ENCODE measurements at regions not wholly inside any gene's neighbourhood (a gene's known extent, or its start where the extent isn't known, plus 50 kb on each side); places are given as distances from the start of the nearest gene placed in this dataset.

- peak; percentile 37 for DNase-seq
These were observed 78.6 kb downstream of the ARF6 start for GRCh38 chr14:49971156-49972130.

GRCh38 chr14:49972131-49972671, 79.3 kb downstream of the ARF6 start:
- DNase-seq = no peak

GRCh38 chr14:49972823-49973222, 79.9 kb downstream of the ARF6 start:
- peak; percentile 18 for DNase-seq

- DNase-seq = no peak
These were observed 82.4 kb downstream of the ARF6 start for GRCh38 chr14:49975276-49975675.

GRCh38 chr14:49975799-49976198, 82.9 kb downstream of the ARF6 start:
- DNase-seq = no peak

- no peak for DNase-seq
These were observed 84.4 kb downstream of the ARF6 start for GRCh38 chr14:49977126-49977841.

- no peak for DNase-seq
These were observed 87.1 kb downstream of the ARF6 start for GRCh38 chr14:49980027-49980426.

- DNase-seq = no peak
These were observed 89.2 kb downstream of the ARF6 start for GRCh38 chr14:49982082-49982481.

- DNase-seq = no peak
These were observed 89.6 kb downstream of the ARF6 start for GRCh38 chr14:49982501-49982951.

- no peak for DNase-seq
These were observed 91.5 kb downstream of the ARF6 start for GRCh38 chr14:49984424-49984823.

GRCh38 chr14:49986343-49987014, 93.6 kb downstream of the ARF6 start:
- DNase-seq = no peak

GRCh38 chr14:49988080-49988990, 95.5 kb downstream of the ARF6 start:
- no peak for DNase-seq

- no peak for DNase-seq
These were observed 97.1 kb downstream of the ARF6 start for GRCh38 chr14:49989966-49990365.

- no peak for DNase-seq
These were observed 98.6 kb downstream of the ARF6 start for GRCh38 chr14:49991491-49991890.

GRCh38 chr14:49992036-49992435, 99.2 kb downstream of the ARF6 start:
- DNase-seq = no peak

- no peak for DNase-seq
These were observed 99.6 kb downstream of the ARF6 start for GRCh38 chr14:49992448-49992847.

GRCh38 chr14:49992901-49993339, 100.0 kb downstream of the ARF6 start:
- DNase-seq = no peak

- no peak for DNase-seq
These were observed 100.7 kb downstream of the ARF6 start for GRCh38 chr14:49993565-49993964.

- DNase-seq = no peak
These were observed 102.2 kb downstream of the ARF6 start for GRCh38 chr14:49994951-49995561.

GRCh38 chr14:49997991-49998390, 105.1 kb downstream of the ARF6 start:
- DNase-seq = no peak

GRCh38 chr14:49999146-49999761, 106.4 kb downstream of the ARF6 start:
- no peak for DNase-seq
